ENCODE measurements at regions not wholly inside any gene's neighbourhood (a gene's known extent, or its start where the extent isn't known, plus 50 kb on each side); places are given as distances from the start of the nearest gene placed in this dataset.

DNA sequence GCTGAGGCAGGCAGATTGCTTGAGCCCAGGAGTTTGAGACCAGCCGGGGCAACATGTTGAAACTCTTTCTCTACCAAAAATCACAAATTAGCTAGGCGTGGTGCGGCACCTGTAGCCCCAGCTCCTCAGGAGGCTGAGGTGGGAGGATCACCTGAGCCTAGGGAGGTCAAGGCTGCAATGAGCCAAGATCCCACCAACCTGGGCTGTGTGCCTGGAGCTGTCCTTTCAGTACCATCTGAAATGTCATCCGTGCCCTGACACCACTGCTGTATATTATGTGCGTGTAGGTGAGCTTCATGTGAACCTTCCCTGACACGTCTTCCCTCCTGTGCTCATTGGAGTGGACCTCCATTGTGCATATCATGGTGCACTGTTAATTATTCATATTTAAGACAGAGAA is 84.8 kb upstream of the HNRNPA3 start:
- Histone ChIP-seq H3K9me3 (no peaks in the 10 kb centered on the region), H3K4me1 (no peaks in the 10 kb centered on the region), H3K36me3 (no peaks in the 10 kb centered on the region), H3K27ac (no peak overlapping the region), H3K27me3 (no peaks in the 10 kb centered on the region), H3K4me3 (no peak overlapping the region)
- TF ChIP-seq POLR2A (IDR thresholded peaks at IDR 0.05), result no peak
- TF ChIP-seq, protein P1, sequence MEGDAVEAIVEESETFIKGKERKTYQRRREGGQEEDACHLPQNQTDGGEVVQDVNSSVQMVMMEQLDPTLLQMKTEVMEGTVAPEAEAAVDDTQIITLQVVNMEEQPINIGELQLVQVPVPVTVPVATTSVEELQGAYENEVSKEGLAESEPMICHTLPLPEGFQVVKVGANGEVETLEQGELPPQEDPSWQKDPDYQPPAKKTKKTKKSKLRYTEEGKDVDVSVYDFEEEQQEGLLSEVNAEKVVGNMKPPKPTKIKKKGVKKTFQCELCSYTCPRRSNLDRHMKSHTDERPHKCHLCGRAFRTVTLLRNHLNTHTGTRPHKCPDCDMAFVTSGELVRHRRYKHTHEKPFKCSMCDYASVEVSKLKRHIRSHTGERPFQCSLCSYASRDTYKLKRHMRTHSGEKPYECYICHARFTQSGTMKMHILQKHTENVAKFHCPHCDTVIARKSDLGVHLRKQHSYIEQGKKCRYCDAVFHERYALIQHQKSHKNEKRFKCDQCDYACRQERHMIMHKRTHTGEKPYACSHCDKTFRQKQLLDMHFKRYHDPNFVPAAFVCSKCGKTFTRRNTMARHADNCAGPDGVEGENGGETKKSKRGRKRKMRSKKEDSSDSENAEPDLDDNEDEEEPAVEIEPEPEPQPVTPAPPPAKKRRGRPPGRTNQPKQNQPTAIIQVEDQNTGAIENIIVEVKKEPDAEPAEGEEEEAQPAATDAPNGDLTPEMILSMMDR (IDR thresholded peaks at IDR 0.05), result no peak
- no peak for DNase-seq

DNA sequence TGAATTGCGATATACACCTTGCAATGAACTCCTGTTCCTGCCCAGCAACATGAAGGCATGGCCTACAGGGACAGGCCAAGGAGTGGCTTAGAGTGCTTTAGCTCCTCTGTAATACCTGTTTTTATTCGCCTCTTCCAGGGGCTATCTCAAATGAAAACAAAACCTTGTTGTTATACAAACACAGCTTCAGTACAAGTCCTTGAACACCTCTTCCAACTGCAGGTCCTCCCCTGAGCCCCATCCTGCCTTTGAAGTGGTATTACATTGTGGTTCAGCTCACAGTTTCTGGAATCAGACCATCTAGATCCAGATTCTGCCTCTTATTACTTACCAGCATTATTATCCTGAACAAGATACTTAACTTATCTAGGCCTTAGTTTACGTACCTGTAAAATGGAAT is 83.0 kb upstream of the HNRNPA3 start:
- TF ChIP-seq, protein P1 (IDR thresholded peaks at IDR 0.05), result no peak
- no peak for TF ChIP-seq POLR2A (IDR thresholded peaks at IDR 0.05)
- DNase-seq, result no peak
- no peaks in the 10 kb centered on the region for H3K36me3 ChIP-seq
- no peak overlapping the region for H3K27ac ChIP-seq
- no peaks in the 10 kb centered on the region for H3K9me3 ChIP-seq
- H3K27me3 ChIP-seq, result no peaks in the 10 kb centered on the region
- no peak overlapping the region for H3K4me3 ChIP-seq
- no peaks in the 10 kb centered on the region for H3K4me1 ChIP-seq

DNA sequence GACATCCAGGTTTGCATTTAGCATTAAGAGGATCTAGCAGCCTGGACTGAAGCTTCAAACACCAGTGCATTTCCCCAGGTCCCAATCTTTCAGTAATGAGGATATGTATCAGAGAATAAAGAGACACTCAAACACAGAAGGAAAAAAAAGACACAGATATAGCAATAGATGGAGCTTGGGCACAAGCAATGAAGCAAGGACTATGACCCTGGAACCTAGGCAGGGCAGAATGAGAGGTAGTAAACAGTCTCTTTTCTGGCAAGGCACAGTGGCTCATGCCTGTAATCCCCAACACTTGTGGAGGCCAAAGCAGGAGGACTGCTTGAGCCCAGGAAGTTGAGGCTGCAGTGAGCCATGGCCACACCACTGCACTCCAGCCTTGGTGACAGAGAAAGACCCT is 80.7 kb upstream of the HNRNPA3 start:
- H3K4me3 ChIP-seq, result no peak overlapping the region
- TF ChIP-seq, protein P1 (IDR thresholded peaks at IDR 0.05), result no peak
- no peak for TF ChIP-seq POLR2A (IDR thresholded peaks at IDR 0.05)
- no peak for DNase-seq
- H3K36me3 ChIP-seq, result no peaks in the 10 kb centered on the region
- H3K4me1 ChIP-seq, result no peaks in the 10 kb centered on the region
- no peak overlapping the region for H3K27ac ChIP-seq
- H3K9me3 ChIP-seq, result no peaks in the 10 kb centered on the region
- H3K27me3 ChIP-seq, result no peaks in the 10 kb centered on the region

DNA sequence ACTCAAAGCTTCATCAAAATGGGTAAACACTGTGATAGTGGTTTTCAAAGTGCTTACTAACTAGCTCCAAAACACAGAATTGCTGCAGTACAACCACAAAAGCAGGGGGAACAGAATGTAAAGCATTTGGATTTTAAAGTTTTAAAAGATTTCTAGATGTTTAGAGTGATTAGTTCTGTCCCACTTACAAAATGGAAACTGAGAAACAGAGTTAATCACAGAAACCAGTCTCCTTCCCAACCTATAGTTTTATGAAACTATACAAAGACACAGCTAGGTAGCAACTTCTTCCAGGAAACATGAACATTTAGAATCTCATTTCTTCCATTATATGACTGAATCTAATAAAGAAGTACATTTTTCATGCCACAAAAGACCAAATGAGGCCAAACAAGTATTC is 73.8 kb upstream of the HNRNPA3 start:
- no peaks in the 10 kb centered on the region for H3K9me3 ChIP-seq
- H3K4me3 ChIP-seq, result no peak overlapping the region
- TF ChIP-seq, protein P1 (IDR thresholded peaks at IDR 0.05), result no peak
- no peak for TF ChIP-seq POLR2A (IDR thresholded peaks at IDR 0.05)
- no peaks in the 10 kb centered on the region for H3K27me3 ChIP-seq
- no peak for DNase-seq
- H3K27ac ChIP-seq, result no peak overlapping the region
- H3K36me3 ChIP-seq, result no peaks in the 10 kb centered on the region
- no peaks in the 10 kb centered on the region for H3K4me1 ChIP-seq

DNA sequence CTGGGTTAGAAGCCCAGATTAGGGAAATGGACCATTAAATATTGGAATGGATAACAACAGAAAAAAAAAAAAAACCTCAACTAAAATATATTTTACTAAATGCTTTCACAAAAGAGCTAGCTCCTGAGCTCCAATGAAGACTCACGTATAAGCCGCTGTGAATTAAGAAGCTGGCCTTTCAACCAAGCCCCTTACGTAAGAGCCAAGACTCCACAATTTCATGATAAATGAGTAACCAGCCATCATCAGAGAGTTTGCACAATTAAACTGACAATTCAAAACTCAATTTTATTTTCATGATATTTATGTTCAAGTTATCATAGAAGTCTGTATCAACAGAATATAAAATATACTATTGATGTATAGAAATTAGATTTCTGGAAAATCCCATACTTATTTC is 70.7 kb upstream of the HNRNPA3 start:
- Histone ChIP-seq H3K27me3 (no peaks in the 10 kb centered on the region), H3K9me3 (no peaks in the 10 kb centered on the region), H3K4me1 (no peaks in the 10 kb centered on the region), H3K36me3 (no peaks in the 10 kb centered on the region), H3K4me3 (no peak overlapping the region), H3K27ac (no peak overlapping the region)
- TF ChIP-seq, protein P1 (IDR thresholded peaks at IDR 0.05), result no peak
- no peak for TF ChIP-seq POLR2A (IDR thresholded peaks at IDR 0.05)
- no peak for DNase-seq

DNA sequence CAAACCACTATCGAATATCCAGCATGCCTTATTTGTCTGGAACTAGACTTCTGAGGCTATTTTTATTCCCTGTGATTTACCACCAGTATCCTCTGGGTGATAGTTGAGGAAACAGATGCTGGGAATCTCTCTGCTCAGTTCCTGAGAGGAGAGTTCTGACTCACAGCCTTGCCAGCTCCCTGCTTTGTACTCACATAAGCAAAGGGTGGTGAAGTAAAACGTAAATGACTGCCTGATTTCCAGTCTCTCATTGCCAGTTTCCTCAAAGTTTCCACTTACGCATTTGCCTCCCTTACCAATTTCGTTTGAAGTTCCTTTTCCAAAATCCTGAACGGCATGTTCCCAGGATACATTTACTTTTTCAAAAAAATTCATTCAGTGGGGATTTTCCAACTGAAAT is 69.2 kb upstream of the HNRNPA3 start:
- Histone ChIP-seq H3K9me3 (no peaks in the 10 kb centered on the region), H3K4me3 (no peak overlapping the region), H3K27me3 (no peaks in the 10 kb centered on the region), H3K36me3 (no peaks in the 10 kb centered on the region), H3K4me1 (peaks cover 0 to 5% (median 2%) of the 10 kb centered on the region in 4 donors), H3K27ac (no peak overlapping the region)
- TF ChIP-seq, protein P1 (IDR thresholded peaks at IDR 0.05), result no peak
- no peak for TF ChIP-seq POLR2A (IDR thresholded peaks at IDR 0.05)
- DNase-seq, result no peak

All from Peyer's patch (tissue), 4 donors.